IPS-18a (cell line): ENCODE measurements at regions not wholly inside any gene's neighbourhood (a gene's known extent, or its start where the extent isn't known, plus 50 kb on each side); places are given as distances from the start of the nearest gene placed in this dataset.
"Not testable (repeated sequence)": the region's sequence is repeated elsewhere in the genome, so short reads cannot be mapped to it uniquely, and the experiment has no call there.

Experiments
- H3K27ac ChIP-seq: one replicate; pipeline ENCODE4 v1.5.1; 2013; ENCODE audit warnings: low read length
- H3K27me3 ChIP-seq: one replicate; pipeline ENCODE4 v1.6.1; 2013; ENCODE audit warnings: mild to moderate bottlenecking, low read length; ENCODE audit not compliant: control insufficient read depth, insufficient read depth
- H3K36me3 ChIP-seq: one replicate; pipeline ENCODE4 v1.6.1; 2013; ENCODE audit warnings: low read depth, low read length; ENCODE audit not compliant: control insufficient read depth
- H3K4me1 ChIP-seq: one replicate; pipeline ENCODE4 v1.6.1; 2013; ENCODE audit warnings: low read depth, low read length; ENCODE audit not compliant: control insufficient read depth
- H3K4me3 ChIP-seq: one replicate; pipeline ENCODE4 v1.5.1; 2013; ENCODE audit warnings: low read length
- H3K9ac ChIP-seq: one replicate; pipeline ENCODE4 v1.6.1; 2013; ENCODE audit warnings: mild to moderate bottlenecking, low read length, moderate library complexity
- H3K9me3 ChIP-seq: one replicate; pipeline ENCODE4 v1.6.1; 2013; ENCODE audit warnings: low read depth, low read length; ENCODE audit not compliant: control insufficient read depth

DNA sequence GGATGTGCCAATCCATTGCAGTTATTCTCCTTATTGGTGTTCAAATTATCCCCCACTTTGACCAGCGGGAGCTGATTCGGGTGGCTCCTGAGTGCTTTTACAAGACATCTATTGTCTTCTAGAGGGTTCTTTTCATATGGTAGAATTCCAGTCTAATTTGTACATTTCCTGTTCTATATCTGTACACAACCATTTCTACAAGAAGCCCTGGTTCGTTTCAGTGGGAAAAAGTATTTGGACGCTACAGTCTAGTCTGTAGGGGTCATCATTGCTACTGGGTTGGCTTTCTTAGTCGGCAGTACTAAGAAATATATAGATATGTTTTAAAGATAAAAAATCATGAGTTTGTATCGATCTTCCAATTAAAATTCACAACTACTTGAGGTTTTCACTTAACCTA is 262.6 kb downstream of the MAP2K6 start:
- no peak overlapping the region for H3K4me3 ChIP-seq
- no peak overlapping the region for H3K27ac ChIP-seq
- H3K9ac ChIP-seq = no peak overlapping the region
- no peaks in the 10 kb centered on the region for H3K36me3 ChIP-seq
- no peaks in the 10 kb centered on the region for H3K9me3 ChIP-seq
- H3K4me1 ChIP-seq = no peaks in the 10 kb centered on the region
- H3K27me3 ChIP-seq = no peaks in the 10 kb centered on the region

DNA sequence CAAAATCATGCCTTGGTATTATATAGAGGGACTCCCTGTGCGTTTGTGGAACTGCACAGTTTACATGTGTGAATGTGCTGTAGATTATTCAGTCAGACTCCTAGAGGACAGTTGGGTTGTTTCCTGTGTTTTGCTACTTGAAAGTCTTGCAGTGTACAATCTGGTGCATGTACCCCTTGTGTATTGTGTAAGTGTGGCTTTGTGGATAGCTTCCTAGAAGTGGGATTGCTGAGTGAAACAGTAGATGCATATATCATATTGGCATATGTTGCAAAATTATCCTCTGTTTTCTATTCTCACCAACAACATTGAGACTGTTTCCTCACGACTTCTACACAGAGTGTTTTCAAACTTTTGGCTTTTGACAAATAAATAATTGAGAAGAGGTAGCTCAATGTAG is 263.7 kb downstream of the MAP2K6 start:
- Histone ChIP-seq H3K4me3 (no peak overlapping the region), H3K27me3 (no peaks in the 10 kb centered on the region), H3K9ac (no peak overlapping the region), H3K36me3 (no peaks in the 10 kb centered on the region), H3K9me3 (no peaks in the 10 kb centered on the region), H3K4me1 (no peaks in the 10 kb centered on the region), H3K27ac (no peak overlapping the region)

DNA sequence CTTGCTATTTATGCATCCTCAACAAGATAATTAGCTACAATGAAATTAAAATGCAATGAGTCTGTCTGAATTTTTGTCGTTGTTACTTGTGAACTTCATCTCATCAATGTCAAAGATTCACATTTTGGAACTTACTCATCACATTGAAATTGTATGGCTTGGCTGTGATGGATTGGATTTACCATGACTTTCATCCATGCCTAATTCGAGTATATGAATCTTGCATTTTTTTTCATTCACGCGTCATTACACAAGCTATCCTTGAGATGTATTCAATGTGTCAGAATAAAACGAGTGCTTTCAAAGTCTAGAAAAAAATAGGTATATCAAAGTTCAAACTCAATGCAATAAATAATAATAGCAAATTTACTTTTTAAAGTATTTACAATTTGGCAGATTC is 265.3 kb downstream of the MAP2K6 start:
- no peak overlapping the region for H3K4me3 ChIP-seq

DNA sequence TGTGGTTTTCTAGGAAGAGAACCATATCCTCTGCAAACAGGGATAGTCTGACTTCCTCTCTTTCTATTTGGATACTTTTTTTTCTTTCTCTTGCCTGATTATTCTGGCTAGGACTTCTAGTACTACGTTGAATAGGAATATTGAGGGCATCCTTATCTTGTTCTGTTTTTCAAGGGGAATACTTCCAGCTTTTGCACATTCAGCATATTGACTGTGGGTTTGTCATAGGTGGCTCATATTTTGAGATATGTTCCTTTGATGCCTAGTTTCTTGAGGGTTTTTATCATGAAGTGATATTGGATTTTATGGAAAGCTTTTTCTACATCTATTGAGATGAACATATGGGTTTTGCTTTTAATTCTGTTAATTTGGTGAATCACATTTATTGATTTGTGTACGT is 269.8 kb downstream of the MAP2K6 start:
- Histone ChIP-seq H3K9ac (no peak overlapping the region), H3K27me3 (no peaks in the 10 kb centered on the region), H3K4me1 (no peaks in the 10 kb centered on the region), H3K9me3 (no peaks in the 10 kb centered on the region), H3K27ac (no peak overlapping the region), H3K36me3 (no peaks in the 10 kb centered on the region), H3K4me3 (no peak overlapping the region)

More for the DNA sequence above, 265.3 kb downstream of the MAP2K6 start:
- no peak overlapping the region for H3K27ac ChIP-seq
- H3K4me1 ChIP-seq = no peaks in the 10 kb centered on the region
- no peaks in the 10 kb centered on the region for H3K36me3 ChIP-seq
- no peaks in the 10 kb centered on the region for H3K27me3 ChIP-seq
- no peak overlapping the region for H3K9ac ChIP-seq
- no peaks in the 10 kb centered on the region for H3K9me3 ChIP-seq

- not testable (repeated sequence) for H3K36me3 ChIP-seq, H3K9ac ChIP-seq, H3K27ac ChIP-seq, H3K27me3 ChIP-seq, H3K4me1 ChIP-seq, H3K9me3 ChIP-seq, H3K4me3 ChIP-seq
Measured at GRCh38 chr17:69685150-69685549, 270.7 kb downstream of the MAP2K6 start.

DNA sequence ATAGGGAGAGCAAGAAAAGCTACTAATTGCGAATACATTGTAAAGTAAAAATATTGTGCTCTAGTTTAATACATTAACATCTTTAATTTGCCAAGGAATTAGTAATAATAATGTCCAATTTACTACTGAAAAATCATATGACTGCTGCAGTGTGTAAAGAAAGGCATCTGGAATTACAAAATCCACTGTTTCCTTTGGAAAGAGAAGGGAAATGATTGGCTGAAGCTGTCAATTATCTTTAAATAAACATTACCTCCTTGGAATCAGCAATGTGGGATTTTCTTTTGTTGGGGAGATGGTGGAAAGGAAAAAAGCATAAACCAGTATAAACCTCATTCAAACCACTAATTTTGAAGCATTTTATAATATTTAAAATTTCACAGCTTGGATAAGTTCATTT is 276.0 kb downstream of the MAP2K6 start:
- H3K4me3 ChIP-seq = no peak overlapping the region
- no peaks in the 10 kb centered on the region for H3K27me3 ChIP-seq
- no peaks in the 10 kb centered on the region for H3K4me1 ChIP-seq
- no peaks in the 10 kb centered on the region for H3K9me3 ChIP-seq
- no peaks in the 10 kb centered on the region for H3K36me3 ChIP-seq
- H3K9ac ChIP-seq = no peak overlapping the region
- no peak overlapping the region for H3K27ac ChIP-seq

DNA sequence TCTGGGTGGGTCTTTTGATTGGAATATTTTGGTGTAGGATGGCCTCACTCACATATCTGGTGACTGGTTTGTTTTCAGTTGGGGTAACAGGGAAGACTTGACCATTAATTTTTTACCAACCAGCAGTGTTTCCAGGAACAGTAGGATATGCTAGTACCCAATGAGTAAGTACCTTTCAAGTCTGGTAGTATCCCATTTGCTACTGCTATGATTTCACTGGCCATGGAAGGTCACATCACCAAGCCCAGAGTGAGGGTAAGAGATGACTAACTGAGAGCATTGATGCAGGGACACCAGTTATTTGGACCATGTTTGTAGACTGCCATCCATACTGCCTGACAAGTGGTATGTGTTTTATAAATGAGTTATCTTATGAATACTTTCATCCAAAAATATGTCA is 277.7 kb downstream of the MAP2K6 start:
- no peaks in the 10 kb centered on the region for H3K4me1 ChIP-seq
- H3K9ac ChIP-seq = no peak overlapping the region
- H3K4me3 ChIP-seq = no peak overlapping the region
- no peaks in the 10 kb centered on the region for H3K36me3 ChIP-seq
- H3K27ac ChIP-seq = no peak overlapping the region
- H3K27me3 ChIP-seq = no peaks in the 10 kb centered on the region
- H3K9me3 ChIP-seq = no peaks in the 10 kb centered on the region

- Histone ChIP-seq H3K4me1 (no peaks in the 10 kb centered on the region), H3K27me3 (no peaks in the 10 kb centered on the region), H3K36me3 (no peaks in the 10 kb centered on the region), H3K27ac (no peak overlapping the region), H3K4me3 (no peak overlapping the region), H3K9me3 (peaks cover 18% of the 10 kb centered on the region), H3K9ac (no peak overlapping the region)
Measured at GRCh38 chr17:69695646-69696045, 281.1 kb downstream of the MAP2K6 start.

- H3K9me3 ChIP-seq = peaks cover 18% of the 10 kb centered on the region
Measured at GRCh38 chr17:69696650-69697049, 282.2 kb downstream of the MAP2K6 start.

DNA sequence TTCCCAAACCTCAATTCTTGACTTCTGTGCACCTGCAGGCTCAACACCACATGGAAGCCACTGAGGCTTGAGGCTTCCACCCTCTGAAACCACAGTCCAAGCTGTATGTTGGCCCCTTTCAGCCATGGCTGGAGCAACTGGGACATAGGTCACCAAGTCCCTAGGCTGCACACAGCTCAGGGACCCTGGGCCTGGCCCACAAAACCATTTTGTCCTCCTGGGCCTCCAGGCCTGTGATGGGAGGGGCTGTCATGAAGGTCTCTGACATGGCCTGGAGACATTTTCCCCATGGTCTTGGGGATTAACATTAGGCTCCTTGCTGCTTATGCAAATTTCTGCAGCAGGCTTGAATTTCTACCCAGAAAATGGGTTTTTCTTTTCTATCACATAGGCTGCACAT is 283.9 kb downstream of the MAP2K6 start:
- not testable (repeated sequence) for H3K4me3 ChIP-seq, H3K4me1 ChIP-seq, H3K9ac ChIP-seq, H3K27ac ChIP-seq, H3K27me3 ChIP-seq, H3K36me3 ChIP-seq
- H3K9me3 ChIP-seq = peaks cover 18% of the 10 kb centered on the region

More at GRCh38 chr17:69696650-69697049, 282.2 kb downstream of the MAP2K6 start:
- Histone ChIP-seq H3K36me3 (no peaks in the 10 kb centered on the region), H3K4me3 (no peak overlapping the region), H3K27me3 (no peaks in the 10 kb centered on the region), H3K4me1 (no peaks in the 10 kb centered on the region), H3K9ac (no peak overlapping the region), H3K27ac (no peak overlapping the region)

DNA sequence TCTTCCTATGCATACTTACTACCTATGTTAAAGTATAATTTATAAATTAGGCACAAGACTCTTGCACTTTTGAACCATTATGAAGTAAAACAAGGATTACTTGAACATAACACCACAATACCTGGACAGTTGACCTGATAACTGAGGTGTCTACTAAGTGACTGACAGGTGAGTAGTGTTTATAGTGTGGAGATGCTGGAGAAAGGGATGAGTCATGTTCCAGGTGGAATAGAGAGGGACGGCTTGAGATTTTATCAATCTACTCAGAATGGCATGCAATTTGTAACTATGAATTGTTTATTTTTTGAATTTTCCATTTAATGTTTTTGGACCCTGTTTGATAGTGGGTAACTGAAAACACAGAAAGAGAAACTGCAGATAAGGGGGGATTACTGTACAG is 287.6 kb downstream of the MAP2K6 start:
- peaks cover 18% of the 10 kb centered on the region for H3K9me3 ChIP-seq

GRCh38 chr17:69703751-69704150 is 289.3 kb downstream of the MAP2K6 start:
- Histone ChIP-seq H3K4me1 (no peaks in the 10 kb centered on the region), H3K27me3 (no peaks in the 10 kb centered on the region), H3K27ac (no peak overlapping the region), H3K4me3 (no peak overlapping the region), H3K9me3 (peaks cover 7% of the 10 kb centered on the region), H3K9ac (no peak overlapping the region), H3K36me3 (no peaks in the 10 kb centered on the region)

More for the DNA sequence above, 287.6 kb downstream of the MAP2K6 start:
- no peaks in the 10 kb centered on the region for H3K27me3 ChIP-seq
- H3K36me3 ChIP-seq = no peaks in the 10 kb centered on the region
- no peak overlapping the region for H3K9ac ChIP-seq
- H3K4me3 ChIP-seq = no peak overlapping the region
- H3K27ac ChIP-seq = no peak overlapping the region
- no peaks in the 10 kb centered on the region for H3K4me1 ChIP-seq
